OCI-LY3 (cell line): ENCODE measurements at regions not wholly inside any gene's neighbourhood (a gene's known extent, or its start where the extent isn't known, plus 50 kb on each side); places are given as distances from the start of the nearest gene placed in this dataset.

Source experiments
- CTCF ChIP-seq: fragments of 200-600, 300-600 bp; sonication (generic); IDR thresholded peaks from 2 replicates; pipeline ENCODE4 v1.5.1; 2014; ENCODE audit warnings: antibody characterized with exemption, low read length, low read depth
- EZH2phosphoT487 ChIP-seq: fragments of 200-600 bp; shearing (Covaris generic); IDR thresholded peaks from 2 replicates; pipeline ENCODE4 v1.6.1; 2018; ENCODE audit warnings: antibody characterized with exemption, mixed run types, low read depth

GRCh38 chr1:221098471-221099405 lies 219.5 kb downstream of the HLX start:
- TF ChIP-seq EZH2phosphoT487 (no peak), CTCF (peak; percentile 38)
